Immature natural killer cell (primary cell): ENCODE measurements at regions not wholly inside any gene's neighbourhood (a gene's known extent, or its start where the extent isn't known, plus 50 kb on each side); places are given as distances from the start of the nearest gene placed in this dataset.

Experiments
- DNase-seq, 3 donors: peaks; one replicate each; pipeline ENCODE4 v3.0.0; 2022; ENCODE audit warnings: mixed read lengths in 1 of 3
- H3K27ac Mint-ChIP-seq, 6 donors: one replicate each; pipeline ENCODE4 v1.8.0; 2020; ENCODE audit warnings: mixed read lengths in 6 of 6, mild to moderate bottlenecking in 5 of 6, inconsistent platforms in 4 of 6, moderate library complexity in 3 of 6
- H3K27me3 Mint-ChIP-seq, 3 donors: one replicate each; pipeline ENCODE4 v1.8.0; 2020 to 2021; ENCODE audit warnings: low read depth in 3 of 3, mild to moderate bottlenecking in 3 of 3, mixed read lengths in 3 of 3, moderate library complexity in 3 of 3, inconsistent platforms in 1 of 3
- H3K36me3 Mint-ChIP-seq, 3 donors: one replicate each; pipeline ENCODE4 v1.8.0; 2020; ENCODE audit warnings: mixed read lengths in 3 of 3, inconsistent platforms in 2 of 3, mild to moderate bottlenecking in 2 of 3
- H3K4me1 Mint-ChIP-seq, 2 donors: one replicate each; pipeline ENCODE4 v1.8.0; 2020; ENCODE audit warnings: inconsistent platforms in 2 of 2, mild to moderate bottlenecking in 2 of 2, mixed read lengths in 2 of 2, moderate library complexity in 1 of 2
- H3K4me3 Mint-ChIP-seq, 5 donors: one replicate each; pipeline ENCODE4 v1.8.0; 2020; ENCODE audit warnings: mild to moderate bottlenecking in 5 of 5, mixed read lengths in 5 of 5, inconsistent platforms in 3 of 5, moderate library complexity in 3 of 5
- H3K9me3 Mint-ChIP-seq, 6 donors: one replicate each; pipeline ENCODE4 v1.8.0; 2020; ENCODE audit warnings: mild to moderate bottlenecking in 6 of 6, mixed read lengths in 6 of 6, inconsistent platforms in 4 of 6, moderate library complexity in 3 of 6

DNA sequence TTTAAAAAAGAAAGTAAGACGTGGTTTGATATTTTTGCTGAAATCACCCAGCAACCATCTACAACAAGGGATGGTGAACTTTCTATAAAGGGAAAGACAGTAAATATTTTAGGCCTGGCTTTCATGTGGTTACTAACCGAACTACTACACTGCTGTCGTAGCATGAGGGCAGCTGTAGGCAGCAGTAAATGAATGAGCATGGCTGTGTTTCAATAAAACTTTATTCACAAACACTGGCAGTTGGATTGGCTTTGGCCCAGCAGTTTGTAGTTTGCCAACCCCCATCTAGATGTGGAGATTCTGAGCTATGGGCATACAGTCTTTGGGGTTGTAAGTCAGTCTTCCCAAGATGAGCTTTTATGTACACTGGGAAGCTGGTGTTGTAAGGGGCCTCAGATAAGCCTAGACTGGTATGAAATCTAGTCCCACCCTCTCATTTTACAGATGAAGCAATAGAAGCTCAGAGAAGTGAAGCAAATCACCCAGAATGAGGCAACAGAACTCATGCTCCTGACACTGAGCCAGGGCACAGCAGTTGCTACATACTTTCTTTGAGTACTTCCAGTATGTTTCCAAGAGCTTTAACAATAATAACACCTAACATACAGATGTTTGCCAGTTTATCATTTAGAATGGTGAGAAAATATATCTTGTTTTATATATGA, 204.4 kb downstream of the ADAMTS15 start:
- H3K27ac Mint-ChIP-seq: no peak overlapping the region
- H3K36me3 Mint-ChIP-seq: no peaks in the 10 kb centered on the region
- peaks cover 0 to 12% (median 2%) of the 10 kb centered on the region in 6 donors for H3K9me3 Mint-ChIP-seq
- H3K27me3 Mint-ChIP-seq: peaks cover 0 to 2% (median 0%) of the 10 kb centered on the region in 3 donors
- no peak overlapping the region for H3K4me3 Mint-ChIP-seq
- DNase-seq: no peak
- no peaks in the 10 kb centered on the region for H3K4me1 Mint-ChIP-seq

- no peaks in the 10 kb centered on the region for H3K4me1 Mint-ChIP-seq
- H3K27me3 Mint-ChIP-seq: peaks cover 0 to 7% (median 0%) of the 10 kb centered on the region in 3 donors
- H3K36me3 Mint-ChIP-seq: no peaks in the 10 kb centered on the region
- no peak overlapping the region for H3K4me3 Mint-ChIP-seq
- H3K9me3 Mint-ChIP-seq: peaks cover 0 to 12% (median 3%) of the 10 kb centered on the region in 6 donors
- DNase-seq: no peak
- no peak overlapping the region for H3K27ac Mint-ChIP-seq
Observed at GRCh38 chr11:130653838-130654636, 205.6 kb downstream of the ADAMTS15 start.

GRCh38 chr11:130655300-130655699, 206.9 kb downstream of the ADAMTS15 start:
- no peak overlapping the region for H3K4me3 Mint-ChIP-seq
- peaks cover 0 to 5% (median 0%) of the 10 kb centered on the region in 3 donors for H3K27me3 Mint-ChIP-seq
- DNase-seq: no peak
- H3K36me3 Mint-ChIP-seq: no peaks in the 10 kb centered on the region
- H3K27ac Mint-ChIP-seq: no peak overlapping the region
- peaks cover 0 to 12% (median 3%) of the 10 kb centered on the region in 6 donors for H3K9me3 Mint-ChIP-seq
- no peaks in the 10 kb centered on the region for H3K4me1 Mint-ChIP-seq

DNA sequence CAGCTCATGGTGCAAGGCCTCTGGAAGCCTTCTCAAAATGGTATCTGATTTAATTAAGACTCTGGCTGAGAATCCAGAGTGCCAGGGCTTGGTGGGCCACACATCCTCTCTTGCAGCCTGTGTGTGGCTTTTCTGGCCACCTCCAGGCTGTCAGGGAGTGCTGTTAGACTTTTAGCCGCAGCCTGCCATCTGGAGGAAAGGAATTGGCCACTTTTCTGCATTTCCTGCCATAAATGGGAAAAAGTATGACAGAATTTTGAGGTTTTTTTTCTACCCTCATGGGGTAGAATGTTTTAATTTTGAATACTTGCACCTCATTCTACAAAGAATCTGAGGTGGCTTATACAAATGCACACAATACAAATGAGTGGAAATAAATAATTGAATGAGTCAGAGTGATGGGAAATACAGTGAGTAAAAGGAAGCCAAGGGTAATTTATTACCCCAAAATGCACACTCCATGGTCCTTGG, 218.4 kb downstream of the ADAMTS15 start:
- peaks cover 0 to 1% (median 0%) of the 10 kb centered on the region in 6 donors for H3K9me3 Mint-ChIP-seq
- H3K27ac Mint-ChIP-seq: no peak overlapping the region
- H3K36me3 Mint-ChIP-seq: no peaks in the 10 kb centered on the region
- no peak overlapping the region for H3K4me3 Mint-ChIP-seq
- peaks cover 0 to 2% (median 0%) of the 10 kb centered on the region in 3 donors for H3K27me3 Mint-ChIP-seq
- no peaks in the 10 kb centered on the region for H3K4me1 Mint-ChIP-seq
- DNase-seq: no peak

GRCh38 chr11:130668751-130669150, 220.3 kb downstream of the ADAMTS15 start:
- Mint-ChIP-seq H3K9me3 (peaks cover 0 to 1% (median 0%) of the 10 kb centered on the region in 6 donors), H3K4me3 (no peak overlapping the region), H3K27ac (no peak overlapping the region), H3K27me3 (peaks cover 1 to 5% (median 2%) of the 10 kb centered on the region in 3 donors), H3K36me3 (no peaks in the 10 kb centered on the region), H3K4me1 (no peaks in the 10 kb centered on the region)
- DNase-seq: no peak

DNA sequence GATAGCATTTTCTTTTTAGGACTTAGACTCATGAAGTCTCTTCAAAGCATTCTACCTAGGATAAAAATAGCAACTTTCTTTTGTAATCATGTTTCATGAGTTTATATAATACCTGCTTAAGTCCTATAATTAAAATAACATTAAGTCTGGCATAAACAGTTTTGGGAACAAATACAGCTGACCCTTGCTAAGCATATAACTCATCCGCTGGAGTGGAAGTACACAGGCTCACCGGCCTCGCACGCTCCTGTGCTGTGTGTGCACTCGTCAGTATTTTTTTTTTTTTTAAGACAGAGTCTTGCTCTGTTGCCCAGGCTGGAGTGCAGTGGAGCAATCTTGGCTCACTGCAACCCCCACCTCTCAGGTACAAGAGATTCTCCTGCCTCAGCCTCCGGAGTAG, 221.8 kb downstream of the ADAMTS15 start:
- H3K4me1 Mint-ChIP-seq: no peaks in the 10 kb centered on the region
- H3K9me3 Mint-ChIP-seq: peaks cover 0 to 1% (median 0%) of the 10 kb centered on the region in 6 donors
- H3K36me3 Mint-ChIP-seq: no peaks in the 10 kb centered on the region
- H3K4me3 Mint-ChIP-seq: no peak overlapping the region
- peaks cover 2 to 7% (median 5%) of the 10 kb centered on the region in 3 donors for H3K27me3 Mint-ChIP-seq
- DNase-seq: no peak
- no peak overlapping the region for H3K27ac Mint-ChIP-seq

- Mint-ChIP-seq H3K36me3 (no peaks in the 10 kb centered on the region), H3K27me3 (peaks cover 4 to 7% (median 7%) of the 10 kb centered on the region in 3 donors), H3K4me1 (no peaks in the 10 kb centered on the region), H3K27ac (no peak overlapping the region), H3K9me3 (peaks cover 0 to 1% (median 0%) of the 10 kb centered on the region in 6 donors), H3K4me3 (no peak overlapping the region)
- no peak for DNase-seq
Observed at GRCh38 chr11:130671801-130672700, 223.6 kb downstream of the ADAMTS15 start.

GRCh38 chr11:130672911-130673310, 224.5 kb downstream of the ADAMTS15 start:
- no peak overlapping the region for H3K27ac Mint-ChIP-seq
- H3K27me3 Mint-ChIP-seq: peaks cover 4 to 9% (median 7%) of the 10 kb centered on the region in 3 donors
- H3K4me3 Mint-ChIP-seq: no peak overlapping the region
- peaks cover 0 to 4% (median 0%) of the 10 kb centered on the region in 6 donors for H3K9me3 Mint-ChIP-seq
- DNase-seq: no peak
- no peaks in the 10 kb centered on the region for H3K36me3 Mint-ChIP-seq
- H3K4me1 Mint-ChIP-seq: no peaks in the 10 kb centered on the region

GRCh38 chr11:130673698-130674097, 225.3 kb downstream of the ADAMTS15 start:
- H3K4me1 Mint-ChIP-seq: no peaks in the 10 kb centered on the region
- peaks cover 4 to 9% (median 7%) of the 10 kb centered on the region in 3 donors for H3K27me3 Mint-ChIP-seq
- H3K4me3 Mint-ChIP-seq: no peak overlapping the region
- no peak overlapping the region for H3K27ac Mint-ChIP-seq
- H3K9me3 Mint-ChIP-seq: peaks cover 1 to 8% (median 3%) of the 10 kb centered on the region in 6 donors
- DNase-seq: no peak
- H3K36me3 Mint-ChIP-seq: peaks cover 0 to under 1% (median 0%) of the 10 kb centered on the region in 3 donors

DNA sequence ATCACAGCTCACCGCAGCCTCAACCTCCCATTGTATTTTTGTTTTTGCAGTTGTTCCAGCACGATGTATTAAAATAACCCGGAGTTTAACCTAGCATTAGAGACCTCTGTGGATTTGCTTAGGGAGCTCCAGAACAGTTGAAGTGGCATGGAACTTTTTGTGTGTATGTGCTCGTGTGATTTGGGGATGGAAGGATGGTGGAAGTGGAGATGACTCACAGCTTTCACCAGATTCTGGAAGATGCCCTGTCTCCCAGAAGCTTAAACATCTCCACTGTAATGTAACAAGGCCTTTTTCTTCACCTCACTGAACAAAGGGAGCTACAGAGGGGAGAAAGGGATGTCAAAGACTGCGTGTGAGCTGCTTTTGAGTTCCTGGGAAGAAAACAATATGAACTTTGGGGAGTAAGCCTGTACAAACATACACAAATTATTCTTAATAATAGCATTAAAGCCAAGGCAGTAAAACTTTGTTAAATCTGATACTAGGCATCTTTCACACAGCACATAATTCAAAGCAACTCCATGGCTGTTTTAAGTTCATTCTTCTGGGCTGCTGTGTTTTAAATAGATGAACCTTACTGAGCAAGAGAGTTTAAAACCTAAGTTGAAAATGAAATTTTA, 226.4 kb downstream of the ADAMTS15 start:
- Mint-ChIP-seq H3K9me3 (peaks cover 3 to 18% (median 12%) of the 10 kb centered on the region in 6 donors), H3K4me3 (no peak overlapping the region), H3K4me1 (no peaks in the 10 kb centered on the region), H3K36me3 (peaks cover 0 to 8% (median 0%) of the 10 kb centered on the region in 3 donors), H3K27me3 (peaks cover 6 to 9% (median 7%) of the 10 kb centered on the region in 3 donors), H3K27ac (no peak overlapping the region)
- no peak for DNase-seq

DNA sequence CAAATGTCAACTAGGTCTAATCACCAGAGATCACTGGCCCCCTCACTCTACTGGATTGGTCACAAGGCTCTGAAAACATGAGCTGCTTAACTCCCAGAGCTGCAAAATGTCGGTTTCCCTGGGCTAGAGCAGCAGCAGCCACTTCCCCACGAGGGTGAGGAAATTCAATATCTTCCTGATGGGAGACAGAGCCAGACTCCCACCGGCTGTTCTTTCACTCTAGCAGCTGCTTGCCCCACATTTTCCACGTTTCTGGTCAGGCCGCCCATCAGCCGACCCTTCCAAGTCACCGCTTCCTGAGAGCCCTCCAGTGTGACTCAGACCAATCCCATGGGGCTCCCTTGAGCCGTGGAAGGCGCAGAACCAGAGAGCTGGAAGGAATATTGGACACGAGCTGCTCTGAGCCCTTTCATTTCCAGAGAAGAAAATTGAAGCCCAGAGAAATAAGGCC, 227.0 kb downstream of the ADAMTS15 start:
- no peak overlapping the region for H3K27ac Mint-ChIP-seq
- H3K9me3 Mint-ChIP-seq: peaks cover 3 to 18% (median 13%) of the 10 kb centered on the region in 6 donors
- H3K36me3 Mint-ChIP-seq: peaks cover 0 to 8% (median 0%) of the 10 kb centered on the region in 3 donors
- no peak for DNase-seq
- H3K4me3 Mint-ChIP-seq: no peak overlapping the region
- no peaks in the 10 kb centered on the region for H3K4me1 Mint-ChIP-seq
- H3K27me3 Mint-ChIP-seq: peaks cover 6 to 9% (median 7%) of the 10 kb centered on the region in 3 donors

GRCh38 chr11:130675917-130676316, 227.5 kb downstream of the ADAMTS15 start:
- Mint-ChIP-seq H3K36me3 (peaks cover 0 to 8% (median 0%) of the 10 kb centered on the region in 3 donors), H3K27me3 (peaks cover 6 to 9% (median 7%) of the 10 kb centered on the region in 3 donors)

More at GRCh38 chr11:130675917-130676316, 227.5 kb downstream of the ADAMTS15 start:
- no peak overlapping the region for H3K4me3 Mint-ChIP-seq
- H3K9me3 Mint-ChIP-seq: peaks cover 3 to 18% (median 14%) of the 10 kb centered on the region in 6 donors
- H3K27ac Mint-ChIP-seq: no peak overlapping the region
- DNase-seq: no peak
- H3K4me1 Mint-ChIP-seq: no peaks in the 10 kb centered on the region
